Testis (tissue), 2 donors: ENCODE measurements at regions not wholly inside any gene's neighbourhood (a gene's known extent, or its start where the extent isn't known, plus 50 kb on each side); places are given as distances from the start of the nearest gene placed in this dataset.

Experiments used
- CTCF ChIP-seq, 3 experiments: fragments of 450-650 bp in 2 of 3; fragments of 200-600 bp in 1 of 3; sonication (generic) in 1 of 3; IDR thresholded peaks; one replicate each; pipeline ENCODE4 v1.5.1; 2016 to 2019; ENCODE audit warnings: antibody characterized with exemption in 3 of 3, mild to moderate bottlenecking in 2 of 3, moderate library complexity in 1 of 3
- POLR2A ChIP-seq: fragments of 450-650 bp; IDR thresholded peaks from one replicate; pipeline ENCODE4 v1.6.1; 2017; ENCODE audit warnings: antibody characterized with exemption, mild to moderate bottlenecking, moderate library complexity

DNA sequence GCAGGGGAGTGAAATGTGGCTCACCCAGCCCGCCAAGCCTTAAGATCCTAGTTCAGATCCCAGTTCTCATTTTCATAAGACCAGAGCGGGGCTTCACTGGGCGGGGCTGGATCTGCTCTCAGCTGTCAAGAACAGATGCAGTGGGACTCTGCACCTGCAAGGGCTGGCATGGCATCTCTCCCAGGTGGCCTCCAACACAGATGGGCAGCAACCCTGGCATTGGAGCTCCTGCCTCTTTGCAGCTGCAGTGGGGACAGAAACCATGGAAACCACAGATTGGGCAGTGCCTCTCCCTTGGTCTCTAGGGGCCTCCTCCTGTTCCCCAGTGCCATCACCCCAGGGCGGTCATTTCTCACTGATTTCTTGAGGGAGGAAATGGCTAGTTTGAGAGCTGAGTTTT is 267.7 kb downstream of the PRDM2 start:
- TF ChIP-seq CTCF (IDR thresholded peaks at IDR 0.05) (no peak), POLR2A (no peak)
